ENCODE measurements at regions not wholly inside any gene's neighbourhood (a gene's known extent, or its start where the extent isn't known, plus 50 kb on each side); places are given as distances from the start of the nearest gene placed in this dataset.

- no peak for DNase-seq
Measured at GRCh38 chr6:92364948-92365541, 1054.3 kb downstream of the EPHA7 start.

GRCh38 chr6:92363111-92363510, 1056.2 kb downstream of the EPHA7 start:
- DNase-seq, result no peak

DNA sequence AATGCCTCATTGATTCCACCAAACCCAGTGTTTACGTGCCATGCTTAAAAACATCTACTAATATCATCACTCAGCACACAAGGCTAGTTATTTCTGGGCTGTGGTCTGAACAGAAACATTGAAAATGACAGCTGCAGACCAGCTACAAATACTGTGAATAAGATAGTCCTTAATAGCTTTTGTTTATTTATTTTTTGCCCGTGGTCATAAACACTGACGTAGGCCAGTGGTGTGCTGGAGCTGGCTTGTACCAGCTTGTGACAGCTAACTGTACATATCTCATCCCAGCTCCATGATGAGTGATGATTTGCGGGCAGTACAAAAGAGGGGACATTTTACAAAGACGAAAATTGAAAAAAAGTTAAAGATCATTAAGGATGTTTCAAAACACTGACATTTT, 1057.0 kb downstream of the EPHA7 start:
- DNase-seq, result no peak

- no peak for DNase-seq
Measured at GRCh38 chr6:92361990-92362389, 1057.4 kb downstream of the EPHA7 start.

DNA sequence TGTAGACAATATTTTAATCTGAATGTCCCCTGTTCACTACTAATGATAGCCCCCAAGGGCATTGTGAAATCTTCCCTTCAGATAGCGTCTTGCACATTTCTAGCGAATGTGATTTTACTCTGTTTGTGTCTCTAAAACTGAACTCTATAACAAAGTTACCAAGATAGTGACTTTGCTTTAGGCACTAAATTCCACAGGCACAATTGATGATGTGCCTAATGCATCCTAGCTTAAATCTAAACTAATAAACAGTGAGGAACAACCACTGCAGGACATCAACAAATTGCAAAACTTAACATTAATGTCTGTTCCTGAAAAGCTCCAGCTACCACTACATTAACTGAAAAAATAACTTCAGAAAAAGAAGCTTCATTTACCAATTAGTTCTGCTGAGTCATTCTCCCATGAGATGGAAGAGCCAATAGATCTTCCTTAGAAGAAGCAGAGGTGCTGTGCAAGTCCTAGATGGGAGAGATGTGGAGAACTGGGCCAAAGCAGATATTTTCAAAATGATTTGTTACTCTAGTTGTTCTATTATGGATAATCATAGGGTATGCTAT, 1065.0 kb downstream of the EPHA7 start:
- DNase-seq, result no peak

- DNase-seq, result no peak
Measured at GRCh38 chr6:92352130-92352529, 1067.2 kb downstream of the EPHA7 start.

DNA sequence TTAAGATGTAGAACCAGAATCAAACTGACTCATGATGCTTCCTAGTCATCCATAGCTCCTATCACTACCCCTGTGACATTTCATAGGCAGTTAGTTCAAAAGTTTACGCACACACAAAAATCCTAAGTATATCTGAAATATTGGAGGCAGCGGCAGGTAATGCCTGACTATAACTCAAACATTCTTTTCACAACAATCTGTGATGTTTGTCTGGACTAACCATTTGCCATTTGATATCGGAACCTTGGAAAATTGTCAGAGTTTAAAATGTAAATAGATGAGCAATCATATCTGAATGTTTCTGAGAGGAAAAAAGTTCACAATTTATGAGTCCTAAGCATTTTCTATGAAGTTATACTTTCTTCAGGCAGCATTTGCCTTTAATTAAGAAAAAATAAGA, 1078.2 kb downstream of the EPHA7 start:
- DNase-seq, result no peak

DNA sequence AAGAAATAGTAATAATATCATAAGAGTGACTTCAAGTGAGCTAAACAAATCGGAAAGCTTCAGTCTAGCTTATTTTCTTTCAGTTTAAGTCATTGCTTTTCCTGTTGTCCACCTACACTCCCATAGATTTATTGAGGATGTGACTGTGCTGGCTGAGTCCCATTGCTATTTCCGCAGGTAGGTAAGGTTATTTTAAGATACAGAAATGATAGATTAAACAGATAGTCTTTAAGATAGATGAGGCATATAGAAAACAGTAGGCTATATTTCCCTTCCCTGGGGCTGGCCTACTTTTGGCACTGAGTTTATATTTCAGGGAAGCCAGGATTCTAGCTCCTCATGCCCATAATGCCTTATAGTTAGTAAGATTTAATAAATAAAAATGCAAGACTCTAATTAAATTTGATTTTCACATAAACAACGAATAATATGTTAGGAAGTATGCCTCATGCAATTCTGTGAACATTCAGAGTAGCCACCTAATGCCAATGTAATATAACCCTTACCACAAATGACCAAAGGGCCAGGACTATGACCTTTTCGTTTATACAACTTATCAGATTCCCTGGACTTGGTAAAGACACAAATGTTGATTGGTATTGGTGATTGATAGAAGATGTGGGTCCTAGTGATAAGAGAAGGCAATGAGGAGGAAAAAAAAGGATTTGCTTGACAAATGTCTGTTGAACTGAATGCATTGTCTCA, 1079.3 kb downstream of the EPHA7 start:
- DNase-seq, result no peak

DNA sequence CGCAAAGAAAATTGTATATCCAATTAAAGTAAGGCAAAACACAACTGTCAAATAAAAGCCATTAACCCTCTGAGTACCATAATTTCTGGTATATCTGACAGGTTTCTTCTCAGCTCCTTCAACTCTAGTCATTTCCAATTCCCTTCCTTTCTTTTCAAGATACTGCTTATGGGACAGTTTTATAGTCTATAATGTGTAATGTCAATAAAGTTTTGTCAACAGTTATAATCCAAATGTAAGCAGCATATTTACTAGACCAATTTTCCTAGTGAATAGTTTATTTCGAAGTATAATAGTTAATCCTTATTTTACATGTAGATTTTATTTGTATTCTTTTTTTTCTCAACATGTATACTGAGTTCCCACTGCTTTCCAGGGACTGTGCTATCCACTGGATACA, 1081.8 kb downstream of the EPHA7 start:
- no peak for DNase-seq

- DNase-seq, result no peak
Measured at GRCh38 chr6:92329208-92329847, 1090.0 kb downstream of the EPHA7 start.

DNA sequence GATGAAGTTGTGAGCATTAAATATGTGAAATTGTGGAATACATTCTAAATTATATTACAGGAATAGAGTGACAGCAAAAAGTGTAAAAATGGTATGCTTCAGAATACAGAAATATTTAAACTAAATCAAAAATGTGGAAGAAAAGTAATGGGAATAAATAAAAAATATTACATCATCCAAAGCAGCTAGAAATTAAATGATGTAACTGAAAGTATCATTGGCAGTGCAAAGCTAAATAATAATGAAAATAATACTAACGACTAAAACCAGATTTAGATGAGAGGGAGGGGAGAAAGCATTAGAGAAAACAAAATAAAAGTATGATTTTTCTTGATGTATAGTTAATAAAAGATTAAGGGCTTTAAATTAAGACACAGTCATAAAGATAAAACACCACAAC, 1104.0 kb downstream of the EPHA7 start:
- no peak for DNase-seq

GRCh38 chr6:92297101-92297500, 1122.3 kb downstream of the EPHA7 start:
- DNase-seq, result peak; percentile 7

DNA sequence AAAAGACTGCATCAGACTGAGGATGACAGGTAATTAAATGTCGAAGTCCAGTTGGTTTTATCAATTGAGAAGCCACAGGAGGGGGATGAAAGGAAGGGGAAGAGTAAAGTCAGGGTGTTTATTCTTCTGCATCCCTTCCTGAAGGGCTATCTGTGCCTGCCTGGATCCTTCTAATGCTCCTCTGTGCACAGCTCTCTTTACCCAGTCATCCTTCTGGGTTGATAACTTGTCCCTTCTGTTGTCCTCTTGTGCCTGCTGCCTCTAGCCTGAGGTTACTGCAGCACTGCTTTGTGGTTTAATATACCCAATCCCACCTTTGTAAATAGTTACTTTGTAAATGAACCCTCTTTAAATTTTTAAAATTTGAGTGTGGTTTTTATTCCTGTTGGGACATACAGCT, 1127.3 kb downstream of the EPHA7 start:
- no peak for DNase-seq

DNA sequence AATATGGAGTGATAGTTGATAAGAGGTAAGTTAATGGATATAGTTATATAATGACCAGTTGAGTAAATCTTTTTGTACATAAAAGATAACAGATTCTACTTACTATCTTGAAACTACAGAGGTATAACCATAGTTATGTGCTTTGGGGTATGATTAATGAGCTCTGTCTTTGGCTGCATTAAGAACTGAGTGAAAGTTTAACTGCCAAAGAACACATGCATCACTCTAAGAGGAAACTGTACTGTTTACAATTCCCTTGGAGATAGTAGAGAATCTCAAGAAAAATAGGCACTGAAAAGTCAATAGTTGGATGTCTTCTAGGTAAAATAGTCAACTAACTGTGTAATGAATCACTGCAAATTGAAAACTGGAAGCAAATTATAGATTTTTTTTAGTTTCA, 1129.5 kb downstream of the EPHA7 start:
- no peak for DNase-seq

GRCh38 chr6:92281571-92282076, 1137.7 kb downstream of the EPHA7 start:
- no peak for DNase-seq

- no peak for DNase-seq
Measured at GRCh38 chr6:92275150-92275549, 1144.2 kb downstream of the EPHA7 start.

GRCh38 chr6:92274588-92274987, 1144.8 kb downstream of the EPHA7 start:
- DNase-seq, result no peak

GRCh38 chr6:92273694-92274093, 1145.7 kb downstream of the EPHA7 start:
- DNase-seq, result no peak

DNA sequence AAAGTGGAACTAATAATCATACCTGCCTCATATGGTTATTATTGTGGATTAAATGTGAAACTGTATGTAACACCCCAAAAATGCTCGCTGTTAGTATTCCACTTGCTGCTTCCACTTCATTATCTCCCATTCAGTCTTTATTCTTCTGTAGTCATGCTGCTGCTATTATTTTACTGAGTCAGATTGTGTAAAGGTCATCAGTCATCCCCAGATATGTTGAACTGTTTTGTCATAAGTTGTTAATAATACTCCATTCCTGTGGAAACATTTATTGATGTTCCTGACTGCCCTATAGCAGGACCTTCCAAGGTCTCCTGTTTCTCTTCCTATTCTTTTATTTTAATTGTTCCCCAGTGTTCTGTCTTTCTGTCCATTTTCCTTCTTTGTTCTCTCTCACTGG, 1148.3 kb downstream of the EPHA7 start:
- no peak for DNase-seq

GRCh38 chr6:92270365-92270764, 1149.0 kb downstream of the EPHA7 start:
- no peak for DNase-seq

GRCh38 chr6:92267335-92267734, 1152.0 kb downstream of the EPHA7 start:
- DNase-seq, result no peak

DNA sequence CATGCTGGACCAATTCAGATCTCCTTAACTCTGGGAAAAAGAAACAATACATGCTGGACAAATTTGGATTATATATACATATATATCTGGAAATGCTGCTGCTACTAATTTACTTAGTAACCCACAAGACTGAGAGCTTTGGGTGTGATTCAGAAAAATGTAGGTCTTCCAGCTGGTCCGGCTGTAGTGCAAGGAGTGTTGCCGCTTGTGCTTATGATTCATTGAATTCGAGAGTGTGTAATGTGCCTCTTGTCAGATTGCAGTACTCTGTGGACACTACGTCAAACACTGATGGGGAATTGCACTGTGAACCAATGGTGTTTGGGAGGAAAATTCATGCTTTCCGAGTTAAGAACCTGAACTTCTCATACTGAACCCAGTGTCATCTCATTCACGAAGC, 1155.5 kb downstream of the EPHA7 start:
- no peak for DNase-seq

- no peak for DNase-seq
Measured at GRCh38 chr6:92259171-92259570, 1160.2 kb downstream of the EPHA7 start.

- no peak for DNase-seq
Measured at GRCh38 chr6:92243315-92243714, 1176.0 kb downstream of the EPHA7 start.

Data from NCI-H446 treated with DMSO at 0.1 percent for 48 hours (cell line).